Left ventricle myocardium inferior (tissue), 1 donor: ENCODE measurements at regions not wholly inside any gene's neighbourhood (a gene's known extent, or its start where the extent isn't known, plus 50 kb on each side); places are given as distances from the start of the nearest gene placed in this dataset.

ENCODE experiments used
- DNase-seq: peaks from one replicate; pipeline ENCODE4 v3.0.0-alpha.2; 2020
- H3K27ac ChIP-seq: fragments of 200-600 bp; replicated peaks from 2 replicates; pipeline ENCODE4 v1.8.0; 2021
- H3K27me3 ChIP-seq: fragments of 200-600 bp; 2 replicates; pipeline ENCODE4 v1.8.0; 2021; ENCODE audit warnings: low read depth
- H3K36me3 ChIP-seq: fragments of 200-600 bp; 2 replicates; pipeline ENCODE4 v1.8.0; 2021
- H3K4me1 ChIP-seq: fragments of 200-600 bp; 2 replicates; pipeline ENCODE4 v1.8.0; 2021
- H3K4me3 ChIP-seq: fragments of 200-600 bp; 2 replicates; pipeline ENCODE4 v1.8.0; 2021; ENCODE audit warnings: mild to moderate bottlenecking, moderate library complexity
- H3K9me3 ChIP-seq: fragments of 200-600 bp; replicated peaks from 2 replicates; pipeline ENCODE4 v1.8.0; 2021
- intact Hi-C: fragments of 100-400 bp; cut with micrococcal nuclease; formaldehyde crosslinking; loops from one replicate; pipeline ENCODE4 v1.11.0; 2022
- TF ChIP-seq, protein P1 (sequence below): fragments of 200-600 bp; IDR thresholded peaks from 2 replicates; pipeline ENCODE4 v1.8.0; 2021; ENCODE audit warnings: antibody characterized with exemption, mild to moderate bottlenecking, borderline replicate concordance
- donor health status: DM: no; HTN: yes; CAD: no; lungs with severe emphysema.

DNA sequence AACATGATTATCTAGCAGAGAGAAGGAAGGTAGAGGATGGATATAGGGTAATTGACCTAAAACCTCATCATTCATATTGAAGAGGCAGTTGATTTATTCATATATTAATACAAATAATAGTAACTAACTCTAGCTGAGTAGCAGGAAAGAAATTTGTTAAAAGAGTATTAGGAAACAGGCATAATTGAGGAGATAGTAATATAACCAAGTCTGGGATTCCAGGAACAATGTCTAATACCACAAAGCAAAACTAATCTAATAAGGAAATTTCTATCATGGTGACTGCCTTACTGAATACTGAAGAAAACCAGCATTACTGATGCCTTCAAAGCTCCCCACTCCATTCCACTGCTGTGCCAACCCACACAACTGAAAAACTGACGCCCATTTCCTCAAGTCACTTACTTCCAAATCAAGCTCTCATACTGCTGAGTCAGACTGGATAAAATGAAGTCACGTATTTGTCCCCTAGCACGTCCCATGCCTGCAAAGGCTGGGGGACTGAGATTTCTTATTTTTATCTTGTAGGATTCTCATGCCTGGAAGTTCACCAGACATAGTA is 153.9 kb downstream of the SMC2 start:
- Histone ChIP-seq H3K4me3 (no peak overlapping the region), H3K9me3 (peaks cover 14% of the 10 kb centered on the region), H3K27me3 (no peaks in the 10 kb centered on the region), H3K27ac (no peak overlapping the region), H3K4me1 (no peaks in the 10 kb centered on the region), H3K36me3 (no peaks in the 10 kb centered on the region)
- TF ChIP-seq, protein P1, sequence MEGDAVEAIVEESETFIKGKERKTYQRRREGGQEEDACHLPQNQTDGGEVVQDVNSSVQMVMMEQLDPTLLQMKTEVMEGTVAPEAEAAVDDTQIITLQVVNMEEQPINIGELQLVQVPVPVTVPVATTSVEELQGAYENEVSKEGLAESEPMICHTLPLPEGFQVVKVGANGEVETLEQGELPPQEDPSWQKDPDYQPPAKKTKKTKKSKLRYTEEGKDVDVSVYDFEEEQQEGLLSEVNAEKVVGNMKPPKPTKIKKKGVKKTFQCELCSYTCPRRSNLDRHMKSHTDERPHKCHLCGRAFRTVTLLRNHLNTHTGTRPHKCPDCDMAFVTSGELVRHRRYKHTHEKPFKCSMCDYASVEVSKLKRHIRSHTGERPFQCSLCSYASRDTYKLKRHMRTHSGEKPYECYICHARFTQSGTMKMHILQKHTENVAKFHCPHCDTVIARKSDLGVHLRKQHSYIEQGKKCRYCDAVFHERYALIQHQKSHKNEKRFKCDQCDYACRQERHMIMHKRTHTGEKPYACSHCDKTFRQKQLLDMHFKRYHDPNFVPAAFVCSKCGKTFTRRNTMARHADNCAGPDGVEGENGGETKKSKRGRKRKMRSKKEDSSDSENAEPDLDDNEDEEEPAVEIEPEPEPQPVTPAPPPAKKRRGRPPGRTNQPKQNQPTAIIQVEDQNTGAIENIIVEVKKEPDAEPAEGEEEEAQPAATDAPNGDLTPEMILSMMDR = no peak
- no peak for DNase-seq
- intact Hi-C loops = no loop called here

DNA sequence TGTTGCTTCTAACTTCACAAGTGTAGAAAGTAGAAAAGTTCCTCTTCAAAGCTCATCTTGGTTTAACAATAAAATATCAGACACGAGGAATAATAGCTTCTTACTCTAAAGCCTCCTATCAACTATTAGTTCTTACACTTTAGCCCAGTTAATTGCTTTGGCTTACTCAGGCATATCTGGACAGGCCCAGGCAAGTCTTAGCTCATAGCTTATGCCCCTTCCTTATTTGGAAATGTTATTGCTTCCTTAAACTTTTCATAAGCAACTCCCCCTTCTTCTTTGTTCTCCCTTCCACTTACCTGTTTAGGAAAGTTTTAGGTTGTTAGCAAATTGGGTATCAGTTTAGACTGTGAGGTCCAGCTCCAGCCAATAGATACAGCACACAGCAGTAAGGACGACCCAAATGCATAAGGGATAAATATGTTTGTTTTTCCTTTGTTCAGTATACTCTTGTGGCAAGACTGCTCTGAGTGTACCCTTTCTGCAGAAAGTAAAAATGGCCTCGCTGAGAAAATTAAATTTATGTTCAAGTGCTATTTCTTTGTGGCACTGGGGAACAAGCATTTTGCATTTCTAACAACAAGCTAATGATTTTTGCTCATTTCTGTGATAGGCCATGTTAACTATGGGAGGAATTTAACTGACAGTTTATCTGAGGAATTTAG is 162.1 kb downstream of the SMC2 start:
- H3K9me3 ChIP-seq = peaks cover 37% of the 10 kb centered on the region
- H3K36me3 ChIP-seq = no peaks in the 10 kb centered on the region
- intact Hi-C loops = no loop called here
- no peak for DNase-seq
- no peaks in the 10 kb centered on the region for H3K27me3 ChIP-seq
- H3K4me1 ChIP-seq = no peaks in the 10 kb centered on the region
- H3K27ac ChIP-seq = no peak overlapping the region
- no peak overlapping the region for H3K4me3 ChIP-seq
- TF ChIP-seq, protein P1 = no peak

DNA sequence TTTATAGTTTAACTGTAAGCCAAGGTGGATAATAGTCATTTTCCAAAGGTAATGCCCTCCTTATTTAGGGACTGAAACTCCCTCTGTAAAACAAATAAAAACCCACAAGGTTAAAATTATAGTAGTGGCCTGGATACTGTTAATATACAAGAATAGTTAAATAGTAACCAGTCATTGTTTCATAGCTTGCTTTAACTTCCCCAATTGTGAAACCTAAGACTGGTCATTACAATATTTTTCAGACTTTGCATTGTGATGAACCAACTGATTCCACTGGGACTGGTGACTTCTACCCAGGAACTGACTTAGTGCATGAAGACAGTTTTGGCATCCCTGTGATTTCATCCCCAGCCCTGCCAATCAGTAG is 162.6 kb downstream of the SMC2 start:
- Histone ChIP-seq H3K27ac (no peak overlapping the region), H3K4me1 (no peaks in the 10 kb centered on the region), H3K36me3 (no peaks in the 10 kb centered on the region), H3K4me3 (no peak overlapping the region), H3K27me3 (no peaks in the 10 kb centered on the region), H3K9me3 (peaks cover 35% of the 10 kb centered on the region)
- TF ChIP-seq, protein P1 = no peak
- no peak for DNase-seq
- intact Hi-C loops = no loop called here

DNA sequence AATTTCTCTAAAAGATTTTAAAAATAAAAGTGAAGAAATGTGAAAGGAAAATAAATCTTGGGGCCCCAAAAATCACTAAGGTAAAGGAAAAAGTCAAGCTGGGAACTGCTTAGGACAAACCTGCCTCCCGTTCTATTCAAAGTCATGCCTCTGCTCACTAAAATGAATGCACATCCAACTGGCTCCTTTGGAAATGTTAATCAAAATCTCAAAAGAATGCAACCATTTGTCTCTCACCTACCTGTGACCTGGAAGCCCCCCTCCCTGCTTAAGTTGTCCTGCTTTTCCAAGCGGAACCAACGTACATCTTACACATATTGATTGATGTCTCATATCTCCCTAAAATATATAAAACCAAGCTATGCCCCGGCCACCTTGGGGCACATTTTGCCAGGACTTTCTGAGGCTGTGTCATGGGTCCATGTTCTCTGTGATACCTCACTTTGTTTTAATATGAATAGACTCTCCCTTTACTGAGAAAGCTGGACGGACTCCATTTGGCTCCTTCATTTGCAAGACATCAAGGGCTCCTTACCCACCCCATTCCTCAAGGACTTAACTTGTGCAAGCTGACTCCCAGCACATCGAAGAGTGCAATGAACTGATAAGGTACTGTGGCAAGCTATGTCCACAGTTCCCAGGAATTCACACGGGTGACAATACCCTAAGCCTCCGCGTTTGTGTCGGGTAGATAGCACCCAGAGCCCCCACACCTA is 164.3 kb downstream of the SMC2 start:
- H3K36me3 ChIP-seq = no peaks in the 10 kb centered on the region
- no peak for DNase-seq
- H3K27ac ChIP-seq = no peak overlapping the region
- TF ChIP-seq, protein P1 = no peak
- no peaks in the 10 kb centered on the region for H3K27me3 ChIP-seq
- no peaks in the 10 kb centered on the region for H3K4me1 ChIP-seq
- intact Hi-C loops = no loop called here
- H3K9me3 ChIP-seq = peaks cover 18% of the 10 kb centered on the region
- no peak overlapping the region for H3K4me3 ChIP-seq

DNA sequence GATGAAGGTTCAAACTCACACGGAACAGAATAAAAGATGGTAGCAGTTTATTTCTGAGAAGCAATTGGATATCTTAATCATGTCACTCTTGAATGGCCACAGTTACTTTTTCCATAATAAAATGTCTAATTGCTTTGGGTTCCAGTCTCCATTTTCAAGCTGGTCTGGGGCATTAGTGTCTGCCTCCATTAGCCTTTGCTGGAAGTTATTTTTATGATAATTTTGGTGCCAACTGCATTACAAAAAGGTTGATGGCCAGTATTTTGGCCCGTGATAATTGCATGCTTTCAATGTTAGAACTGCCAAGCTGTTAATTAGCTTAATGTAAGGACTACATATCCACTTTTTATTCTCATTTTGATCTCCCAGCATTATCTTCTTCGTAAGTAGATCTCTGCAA is 165.9 kb downstream of the SMC2 start:
- Histone ChIP-seq H3K4me3 (no peak overlapping the region), H3K36me3 (no peaks in the 10 kb centered on the region), H3K27me3 (no peaks in the 10 kb centered on the region), H3K4me1 (no peaks in the 10 kb centered on the region), H3K9me3 (peaks cover 24% of the 10 kb centered on the region), H3K27ac (no peak overlapping the region)
- TF ChIP-seq, protein P1 = no peak
- intact Hi-C loops = no loop called here
- DNase-seq = no peak
